K562 (cell line): ENCODE measurements at regions not wholly inside any gene's neighbourhood (a gene's known extent, or its start where the extent isn't known, plus 50 kb on each side); places are given as distances from the start of the nearest gene placed in this dataset.

Experiments
- ATAC-seq: fragments of 200-7000 bp; cut with Tn5 transposase; 3 replicates; pipeline ENCODE4 v1.9.1; 2020; ENCODE audit warnings: moderate library complexity
- BruUV-seq: library from RNA; stranded (reverse); fragments of 400-500 nt; replicated peaks from 2 replicates; lab custom pipeline; 2021; lab: Mats Ljungman, UMichigan
- CTCF ChIA-PET: fragments of 300-600 bp; formaldehyde crosslinking; extraction: SDS; loops from one replicate; lab custom pipeline; 2021; ENCODE audit warnings: low intra/inter-chr PET ratio; lab: Yijun Ruan, JAX
- POLR2A ChIA-PET: fragments of 300-600, 350-650 bp; sonication (Branson Sonifier 250); formaldehyde crosslinking; extraction: SDS; loops from one replicate; lab custom pipeline; 2021; ENCODE audit warnings: antibody characterized with exemption, inconsistent platforms; lab: Yijun Ruan, JAX
- DNase-seq, 4 experiments: peaks; one replicate each; pipeline versions ENCODE4 v3.0.0 to v3.0.0-alpha.2; 2011 to 2018; ENCODE audit warnings: low spot score in 3 of 4, mixed read lengths in 3 of 4; ENCODE audit errors: extremely low read depth in 1 of 4
- FAIRE-seq: peaks from 2 replicates; lab custom pipeline; 2011; peaks lifted over from hg19 to GRCh38; lab: Jason Lieb, UNC
- H2AFZ ChIP-seq: 2 replicates; pipeline ENCODE4 v1.6.0; 2011; ENCODE audit warnings: low read depth, low read length, control low read depth, inconsistent platforms
- H3K27ac ChIP-seq: fragments of 200-600 bp; 3 replicates; pipeline ENCODE4 v1.8.0; 2011; ENCODE audit warnings: low read depth, mild to moderate bottlenecking, control low read depth, inconsistent platforms, low read length, moderate library complexity, mixed read lengths; ENCODE audit errors: extremely low read depth
- H3K27me3 ChIP-seq, 2 experiments: fragments of 300-600 bp in 1 of 2; 2 replicates in 1 of 2; 3 replicates in 1 of 2; pipeline versions ENCODE4 v1.6.0 to v1.8.0; 2011; ENCODE audit warnings: inconsistent platforms in 2 of 2, low read length in 2 of 2, mild to moderate bottlenecking in 1 of 2, mixed read lengths in 1 of 2, moderate library complexity in 1 of 2; ENCODE audit not compliant: control insufficient read depth in 2 of 2, insufficient read depth in 2 of 2
- H3K36me3 ChIP-seq: fragments of 300-600 bp; 3 replicates; pipeline ENCODE4 v1.8.0; 2011; ENCODE audit warnings: mild to moderate bottlenecking, low read length, inconsistent platforms; ENCODE audit not compliant: control insufficient read depth, insufficient read depth
- H3K4me1 ChIP-seq, 2 experiments: fragments of 200-600 bp in 1 of 2; replicated peaks in 1 of 2; 2 replicates in 1 of 2; 3 replicates in 1 of 2; pipeline versions ENCODE4 v1.5.1 to v1.8.0; 2011; ENCODE audit warnings: inconsistent platforms in 2 of 2, low read length in 2 of 2, mild to moderate bottlenecking in 1 of 2, mixed read lengths in 1 of 2, moderate library complexity in 1 of 2; ENCODE audit not compliant: control insufficient read depth in 2 of 2, insufficient read depth in 2 of 2
- H3K4me2 ChIP-seq: 2 replicates; pipeline ENCODE4 v1.6.1; 2011; ENCODE audit warnings: low read length, control low read depth, inconsistent platforms, mixed read lengths; ENCODE audit not compliant: insufficient read depth
- H3K4me3 ChIP-seq: fragments of 200-600 bp; sonication (generic), shearing (Covaris generic); 2 replicates; pipeline ENCODE4 v1.5.1; 2016; ENCODE audit warnings: control low read depth, inconsistent platforms
- H3K79me2 ChIP-seq: fragments of 200-600 bp; 3 replicates; pipeline ENCODE4 v1.8.0; 2011; ENCODE audit warnings: low read length, inconsistent platforms; ENCODE audit not compliant: control insufficient read depth, insufficient read depth
- H3K9ac ChIP-seq, 2 experiments: 2 replicates each; pipeline versions ENCODE4 v1.6.0 to v1.6.1; 2011; ENCODE audit warnings: low read depth in 2 of 2, low read length in 2 of 2, control low read depth in 1 of 2, inconsistent platforms in 1 of 2, mild to moderate bottlenecking in 1 of 2, mixed read lengths in 1 of 2; ENCODE audit not compliant: insufficient read depth in 1 of 2
- H3K9me1 ChIP-seq: one replicate; pipeline ENCODE4 v1.6.0; 2011; ENCODE audit warnings: inconsistent platforms, mild to moderate bottlenecking, low read length, moderate library complexity; ENCODE audit not compliant: control insufficient read depth, insufficient read depth
- H3K9me3 ChIP-seq: replicated peaks from 2 replicates; pipeline ENCODE4 v1.5.1; 2011; ENCODE audit warnings: low read depth, low read length, inconsistent platforms; ENCODE audit not compliant: control insufficient read depth, insufficient read depth
- H4K20me1 ChIP-seq: replicated peaks from 2 replicates; pipeline ENCODE4 v1.6.1; 2011; ENCODE audit warnings: low read length, inconsistent platforms, mixed read lengths; ENCODE audit not compliant: control insufficient read depth, insufficient read depth
- HOXB6 ChIP-seq: fragments of 250-450 bp; sonication (Bioruptor Pico); IDR thresholded peaks from 2 replicates; pipeline ENCODE4 v1.5.1; 2022; ENCODE audit warnings: mild to moderate bottlenecking, borderline replicate concordance
- MITF ChIP-seq: IDR thresholded peaks from 2 replicates; pipeline ENCODE4 v1.6.1; 2014; ENCODE audit warnings: antibody characterized with exemption
- MTA1 ChIP-seq: fragments of 450-650 bp; IDR thresholded peaks from 2 replicates; pipeline ENCODE4 v1.6.1; 2017; ENCODE audit warnings: borderline replicate concordance
- NRF1 ChIP-seq, 2 experiments: fragments of 450-650 bp; IDR thresholded peaks in 1 of 2; conservative IDR thresholded peaks in 1 of 2; 2 replicates each; pipeline ENCODE4 v1.6.1; 2014; ENCODE audit warnings: mild to moderate bottlenecking in 2 of 2
- ZSCAN29 ChIP-seq: fragments of 450-650 bp; IDR thresholded peaks from 2 replicates; pipeline ENCODE4 v1.6.1; 2017
- WGBS: fragments of 100-300 bp; shearing (Covaris generic); methylation state at CpG from one replicate; pipeline ENCODE4 v1.1.6; 2016; ENCODE audit warnings: low coverage, mixed read lengths; ENCODE audit not compliant: insufficient coverage; ENCODE audit errors: missing lambda C conversion rate; 5-methylcytosine and 5-hydroxymethylcytosine counted together
- in situ Hi-C: fragments of 300-500 bp; cut with MboI; formaldehyde crosslinking; loops from 4 replicates; pipeline ENCODE4 v1.15.0; 2018; ENCODE audit warnings: inconsistent platforms, mixed read lengths
- intact Hi-C: fragments of 100-400 bp; cut with micrococcal nuclease; formaldehyde crosslinking; loops from 2 replicates; pipeline ENCODE4 v1.14.2; 2022

DNA sequence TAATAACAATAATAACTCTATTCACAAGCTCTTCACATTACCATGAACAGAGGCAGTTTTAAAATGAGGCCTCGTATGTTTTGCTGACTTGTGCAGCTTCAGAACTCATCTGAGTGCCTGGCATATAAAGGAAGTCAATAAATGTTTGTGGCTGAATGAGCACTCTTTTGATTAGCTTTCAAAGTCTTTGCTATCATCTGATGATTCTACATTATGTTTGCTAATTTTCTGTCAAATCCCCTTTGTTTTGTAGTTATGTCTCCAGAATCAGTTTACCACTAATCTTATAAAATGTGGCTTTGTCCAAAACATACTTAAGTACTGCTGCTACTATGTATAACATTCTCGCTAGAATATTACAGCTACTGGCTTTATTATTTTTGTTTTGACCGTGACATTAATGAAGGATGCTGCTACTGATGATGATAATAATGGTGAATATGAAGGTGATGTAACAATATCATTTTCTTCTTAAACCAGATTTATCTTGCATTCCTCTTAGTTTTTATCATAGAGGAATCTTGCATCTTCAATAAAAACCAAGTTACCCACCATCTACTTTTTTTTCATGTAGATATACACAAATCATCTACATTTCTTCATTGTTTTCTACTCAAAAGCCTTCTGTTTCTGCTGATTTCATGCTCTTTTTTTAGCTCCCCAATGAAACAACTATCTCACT lies 384.5 kb downstream of the NAF1 start:
- no TSS peak for BruUV-seq
- 0% methylated on average over 3 of the region's 3 CpGs for whole genome bisulfite sequencing
- Histone ChIP-seq H3K79me2 (no peaks in the 10 kb centered on the region), H4K20me1 (no peaks in the 10 kb centered on the region), H3K4me2 (no peak overlapping the region), H3K27ac (no peak overlapping the region), H2AFZ (no peak overlapping the region), H3K36me3 (no peaks in the 10 kb centered on the region), H3K9ac (no peak overlapping the region), H3K9me3 (no peaks in the 10 kb centered on the region), H3K4me1 (no peaks in the 10 kb centered on the region), H3K4me3 (no peak overlapping the region), H3K9me1 (no peaks in the 10 kb centered on the region), H3K27me3 (no peaks in the 10 kb centered on the region)
- no peak for ATAC-seq
- no peak for DNase-seq
- ChIA-PET CTCF (no interaction called here), POLR2A (no interaction called here)
- intact Hi-C loops: no loop called here
- TF ChIP-seq MTA1 (no peak), HOXB6 (CRISPR knock-in tag) (no peak), MITF (no peak), NRF1 (conservative IDR thresholded peaks at IDR 0.05 in 1 of 2, IDR thresholded peaks at IDR 0.05 in 1 of 2) (no peak), ZSCAN29 (no peak)
- in situ Hi-C loops: no loop called here
- FAIRE-seq: no peak
